Neural cell (in vitro differentiated cells): ENCODE measurements at regions not wholly inside any gene's neighbourhood (a gene's known extent, or its start where the extent isn't known, plus 50 kb on each side); places are given as distances from the start of the nearest gene placed in this dataset.

Source experiments
- H2AFZ ChIP-seq: fragments of 200-600, 300-800 bp; sonication (generic), shearing (Covaris generic); 2 replicates; pipeline ENCODE4 v1.6.0; 2014; ENCODE audit warnings: low read depth, mild to moderate bottlenecking, antibody characterized with exemption, low read length, moderate library complexity
- H3F3A ChIP-seq: fragments of 200-600 bp; shearing (Covaris generic); 2 replicates; pipeline ENCODE4 v1.6.1; 2016; ENCODE audit warnings: mild to moderate bottlenecking, moderate library complexity, mixed read lengths, antibody characterized with exemption, low read length; ENCODE audit not compliant: insufficient read depth, poor library complexity, severe bottlenecking
- H3K27ac ChIP-seq: fragments of 200-600, 300-800 bp; sonication (generic), shearing (Covaris generic); 2 replicates; pipeline ENCODE4 v1.5.1; 2014; ENCODE audit warnings: mild to moderate bottlenecking, low read length, moderate library complexity
- H3K27me3 ChIP-seq: fragments of 300-800, 200-600 bp; sonication (generic), shearing (Covaris generic); 2 replicates; pipeline ENCODE4 v1.6.0; 2014; ENCODE audit warnings: mild to moderate bottlenecking, low read depth, low read length, moderate library complexity; ENCODE audit not compliant: insufficient read depth
- H3K36me3 ChIP-seq: fragments of 300-800, 200-600 bp; sonication (generic), shearing (Covaris generic); 2 replicates; pipeline ENCODE4 v1.5.1; 2014; ENCODE audit warnings: mild to moderate bottlenecking, antibody characterized with exemption, low read length, moderate library complexity; ENCODE audit not compliant: insufficient read depth
- H3K4me2 ChIP-seq: fragments of 300-800, 200-600 bp; sonication (generic), shearing (Covaris generic); 2 replicates; pipeline ENCODE4 v1.6.0; 2014; ENCODE audit warnings: mild to moderate bottlenecking, low read length
- H3K4me3 ChIP-seq: fragments of 300-800, 200-600 bp; sonication (generic), shearing (Covaris generic); 2 replicates; pipeline ENCODE4 v1.5.1; 2014; ENCODE audit warnings: mild to moderate bottlenecking, low read length, moderate library complexity
- H3K79me2 ChIP-seq: fragments of 200-600 bp; shearing (Covaris generic); replicated peaks from 2 replicates; pipeline ENCODE4 v1.6.0; 2014; ENCODE audit warnings: mild to moderate bottlenecking, low read length, moderate library complexity; ENCODE audit not compliant: insufficient read depth
- H3K9ac ChIP-seq: fragments of 300-800, 200-600 bp; sonication (generic), shearing (Covaris generic); 2 replicates; pipeline ENCODE4 v1.6.1; 2016; ENCODE audit warnings: mild to moderate bottlenecking, low read length, mixed read lengths
- H3K9me2 ChIP-seq: fragments of 200-600 bp; shearing (Covaris generic); 2 replicates; pipeline ENCODE4 v1.6.1; 2016; ENCODE audit warnings: mild to moderate bottlenecking, low read length, mixed read lengths; ENCODE audit not compliant: insufficient read depth
- H3K9me3 ChIP-seq: fragments of 200-600, 300-800 bp; sonication (generic), shearing (Covaris generic); 2 replicates; pipeline ENCODE4 v1.6.1; 2016; ENCODE audit warnings: mild to moderate bottlenecking, mixed run types, low read length, moderate library complexity, mixed read lengths
- H4K20me1 ChIP-seq: fragments of 200-600 bp; shearing (Covaris generic); 2 replicates; pipeline ENCODE4 v1.6.1; 2016; ENCODE audit warnings: mild to moderate bottlenecking, mixed run types; ENCODE audit not compliant: insufficient read depth
- EP300 ChIP-seq: fragments of 450-650 bp; conservative IDR thresholded peaks from 2 replicates; pipeline ENCODE4 v1.6.1; 2014; ENCODE audit warnings: antibody characterized with exemption, mild to moderate bottlenecking, moderate library complexity; ENCODE audit not compliant: poor library complexity, severe bottlenecking
- EZH2 ChIP-seq: fragments of 200-600, 300-800 bp; shearing (Covaris generic), sonication (generic); IDR thresholded peaks from 2 replicates; pipeline ENCODE4 v1.6.1; 2014; ENCODE audit warnings: antibody characterized with exemption, low read length, borderline replicate concordance, mild to moderate bottlenecking; ENCODE audit not compliant: insufficient read depth, poor library complexity, severe bottlenecking
- MXI1 ChIP-seq: fragments of 450-650 bp; conservative IDR thresholded peaks from 2 replicates; pipeline ENCODE4 v1.6.1; 2014; ENCODE audit warnings: antibody characterized with exemption, mild to moderate bottlenecking; ENCODE audit not compliant: poor library complexity, severe bottlenecking
- POLR2AphosphoS5 ChIP-seq: IDR thresholded peaks from 2 replicates; pipeline ENCODE4 v1.6.1; 2012
- RAD21 ChIP-seq: fragments of 450-650 bp; conservative IDR thresholded peaks from 2 replicates; pipeline ENCODE4 v1.6.1; 2014; ENCODE audit warnings: antibody characterized with exemption, mild to moderate bottlenecking, moderate library complexity
- SMC3 ChIP-seq: fragments of 450-650 bp; conservative IDR thresholded peaks from 2 replicates; pipeline ENCODE4 v1.6.1; 2014; ENCODE audit warnings: antibody characterized with exemption, mild to moderate bottlenecking, moderate library complexity; ENCODE audit not compliant: poor library complexity
- TAF1 ChIP-seq: IDR thresholded peaks from 2 replicates; pipeline ENCODE4 v1.6.1; 2012; ENCODE audit warnings: low read depth
- TF ChIP-seq, protein P1 (sequence below): IDR thresholded peaks from 2 replicates; pipeline ENCODE4 v1.6.1; 2012; ENCODE audit warnings: borderline replicate concordance
- TF ChIP-seq, protein P2 (sequence below): fragments of 450-650 bp; IDR thresholded peaks from 2 replicates; pipeline ENCODE4 v1.5.1; 2014; ENCODE audit warnings: antibody characterized with exemption, mild to moderate bottlenecking, moderate library complexity; ENCODE audit not compliant: poor library complexity, severe bottlenecking

DNA sequence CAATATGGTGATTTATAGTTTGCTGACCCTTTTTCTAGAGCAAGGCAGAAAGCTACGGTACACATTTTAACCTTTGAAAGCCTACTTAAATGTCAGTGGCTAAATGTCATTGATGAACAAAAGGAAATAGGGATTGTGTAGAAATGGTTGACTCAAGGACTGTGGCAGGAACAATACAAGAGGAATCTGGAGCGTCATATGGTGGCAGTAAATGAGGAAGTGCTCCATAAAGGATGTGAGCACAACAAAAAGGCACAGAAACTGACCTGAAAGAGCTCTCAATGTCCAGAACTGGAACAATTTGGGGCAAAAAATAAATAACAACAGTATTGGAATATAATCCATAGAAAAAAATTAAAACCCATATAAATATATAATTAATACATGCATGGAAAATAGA, 443.9 kb upstream of the VRK2 start:
- Histone ChIP-seq H3K27ac (no peak overlapping the region), H3K79me2 (no peaks in the 10 kb centered on the region), H3K27me3 (no peaks in the 10 kb centered on the region), H3F3A (no peaks in the 10 kb centered on the region), H2AFZ (no peak overlapping the region), H3K4me3 (no peak overlapping the region), H3K4me2 (no peak overlapping the region), H3K9me3 (no peaks in the 10 kb centered on the region), H4K20me1 (no peaks in the 10 kb centered on the region), H3K9ac (no peak overlapping the region), H3K9me2 (no peaks in the 10 kb centered on the region), H3K36me3 (no peaks in the 10 kb centered on the region)
- TF ChIP-seq TAF1: no peak
- TF ChIP-seq MXI1: no peak
- no peak for TF ChIP-seq EP300
- TF ChIP-seq, protein P1, sequence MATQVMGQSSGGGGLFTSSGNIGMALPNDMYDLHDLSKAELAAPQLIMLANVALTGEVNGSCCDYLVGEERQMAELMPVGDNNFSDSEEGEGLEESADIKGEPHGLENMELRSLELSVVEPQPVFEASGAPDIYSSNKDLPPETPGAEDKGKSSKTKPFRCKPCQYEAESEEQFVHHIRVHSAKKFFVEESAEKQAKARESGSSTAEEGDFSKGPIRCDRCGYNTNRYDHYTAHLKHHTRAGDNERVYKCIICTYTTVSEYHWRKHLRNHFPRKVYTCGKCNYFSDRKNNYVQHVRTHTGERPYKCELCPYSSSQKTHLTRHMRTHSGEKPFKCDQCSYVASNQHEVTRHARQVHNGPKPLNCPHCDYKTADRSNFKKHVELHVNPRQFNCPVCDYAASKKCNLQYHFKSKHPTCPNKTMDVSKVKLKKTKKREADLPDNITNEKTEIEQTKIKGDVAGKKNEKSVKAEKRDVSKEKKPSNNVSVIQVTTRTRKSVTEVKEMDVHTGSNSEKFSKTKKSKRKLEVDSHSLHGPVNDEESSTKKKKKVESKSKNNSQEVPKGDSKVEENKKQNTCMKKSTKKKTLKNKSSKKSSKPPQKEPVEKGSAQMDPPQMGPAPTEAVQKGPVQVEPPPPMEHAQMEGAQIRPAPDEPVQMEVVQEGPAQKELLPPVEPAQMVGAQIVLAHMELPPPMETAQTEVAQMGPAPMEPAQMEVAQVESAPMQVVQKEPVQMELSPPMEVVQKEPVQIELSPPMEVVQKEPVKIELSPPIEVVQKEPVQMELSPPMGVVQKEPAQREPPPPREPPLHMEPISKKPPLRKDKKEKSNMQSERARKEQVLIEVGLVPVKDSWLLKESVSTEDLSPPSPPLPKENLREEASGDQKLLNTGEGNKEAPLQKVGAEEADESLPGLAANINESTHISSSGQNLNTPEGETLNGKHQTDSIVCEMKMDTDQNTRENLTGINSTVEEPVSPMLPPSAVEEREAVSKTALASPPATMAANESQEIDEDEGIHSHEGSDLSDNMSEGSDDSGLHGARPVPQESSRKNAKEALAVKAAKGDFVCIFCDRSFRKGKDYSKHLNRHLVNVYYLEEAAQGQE: no peak
- TF ChIP-seq, protein P2, sequence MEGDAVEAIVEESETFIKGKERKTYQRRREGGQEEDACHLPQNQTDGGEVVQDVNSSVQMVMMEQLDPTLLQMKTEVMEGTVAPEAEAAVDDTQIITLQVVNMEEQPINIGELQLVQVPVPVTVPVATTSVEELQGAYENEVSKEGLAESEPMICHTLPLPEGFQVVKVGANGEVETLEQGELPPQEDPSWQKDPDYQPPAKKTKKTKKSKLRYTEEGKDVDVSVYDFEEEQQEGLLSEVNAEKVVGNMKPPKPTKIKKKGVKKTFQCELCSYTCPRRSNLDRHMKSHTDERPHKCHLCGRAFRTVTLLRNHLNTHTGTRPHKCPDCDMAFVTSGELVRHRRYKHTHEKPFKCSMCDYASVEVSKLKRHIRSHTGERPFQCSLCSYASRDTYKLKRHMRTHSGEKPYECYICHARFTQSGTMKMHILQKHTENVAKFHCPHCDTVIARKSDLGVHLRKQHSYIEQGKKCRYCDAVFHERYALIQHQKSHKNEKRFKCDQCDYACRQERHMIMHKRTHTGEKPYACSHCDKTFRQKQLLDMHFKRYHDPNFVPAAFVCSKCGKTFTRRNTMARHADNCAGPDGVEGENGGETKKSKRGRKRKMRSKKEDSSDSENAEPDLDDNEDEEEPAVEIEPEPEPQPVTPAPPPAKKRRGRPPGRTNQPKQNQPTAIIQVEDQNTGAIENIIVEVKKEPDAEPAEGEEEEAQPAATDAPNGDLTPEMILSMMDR: no peak
- TF ChIP-seq SMC3: no peak
- no peak for TF ChIP-seq POLR2AphosphoS5
- TF ChIP-seq RAD21: no peak
- no peak for TF ChIP-seq EZH2

DNA sequence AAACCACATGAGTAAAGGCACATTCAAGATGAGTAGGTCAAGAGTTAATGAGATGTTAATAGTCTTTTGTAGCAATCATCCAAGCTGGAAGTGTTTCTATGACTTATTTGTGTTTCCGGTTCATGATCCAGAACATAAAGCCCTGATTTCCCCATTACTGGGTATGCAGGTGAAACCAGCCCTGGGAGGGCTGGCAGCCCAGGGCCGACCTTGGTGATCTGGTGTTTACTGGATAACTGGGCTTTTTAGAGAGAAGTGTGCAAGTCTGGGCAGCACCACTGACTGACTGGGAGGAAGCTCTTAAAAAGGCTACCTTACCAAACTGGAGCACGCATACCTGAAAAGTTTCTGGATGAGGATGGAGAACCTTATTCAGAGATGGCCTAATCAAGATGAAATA, 431.6 kb upstream of the VRK2 start:
- Histone ChIP-seq H3K9me3 (no peaks in the 10 kb centered on the region), H3K4me3 (no peak overlapping the region), H2AFZ (no peak overlapping the region), H3K9ac (no peak overlapping the region), H3K27ac (no peak overlapping the region), H3K36me3 (no peaks in the 10 kb centered on the region), H3K4me2 (no peak overlapping the region), H3F3A (no peaks in the 10 kb centered on the region), H3K27me3 (no peaks in the 10 kb centered on the region), H3K79me2 (no peaks in the 10 kb centered on the region), H3K9me2 (no peaks in the 10 kb centered on the region), H4K20me1 (no peaks in the 10 kb centered on the region)
- TF ChIP-seq, protein P1: no peak
- TF ChIP-seq MXI1 (no peak), SMC3 (no peak), POLR2AphosphoS5 (no peak), TAF1 (no peak), EZH2 (no peak), RAD21 (no peak), EP300 (no peak)
- TF ChIP-seq, protein P2: no peak
